ENCODE measurements at regions not wholly inside any gene's neighbourhood (a gene's known extent, or its start where the extent isn't known, plus 50 kb on each side); places are given as distances from the start of the nearest gene placed in this dataset.

GRCh38 chr5:153151558-153151957 lies 338.9 kb upstream of the GRIA1 start:
- TF ChIP-seq CTCF (IDR thresholded peaks at IDR 0.05), result no peak
- no peak for TF ChIP-seq POLR2A (IDR thresholded peaks at IDR 0.05; ENCODE audit: low read depth)
- no peak for TF ChIP-seq EP300 (IDR thresholded peaks at IDR 0.05)
